ENCODE measurements at regions not wholly inside any gene's neighbourhood (a gene's known extent, or its start where the extent isn't known, plus 50 kb on each side); places are given as distances from the start of the nearest gene placed in this dataset.
A peak's percentile ranks its signal among the peaks of the same experiment; 100 is the strongest.

- H3K4me3 Mint-ChIP-seq = no peak overlapping the region
- DNase-seq (no peak), ATAC-seq (ENCODE audit: low read depth) (no peak)
- POLR2A ChIA-PET = no interaction called here
- peaks cover 13% of the 10 kb centered on the region for H3K4me1 Mint-ChIP-seq
- no peaks in the 10 kb centered on the region for H3K27me3 Mint-ChIP-seq
- H3K36me3 Mint-ChIP-seq = no peaks in the 10 kb centered on the region
- H3K9me3 Mint-ChIP-seq = no peaks in the 10 kb centered on the region
- H3K27ac Mint-ChIP-seq = no peak overlapping the region
These were observed 190.5 kb downstream of the ZFP36L2 start for GRCh38 chr2:43035922-43036321.

DNA sequence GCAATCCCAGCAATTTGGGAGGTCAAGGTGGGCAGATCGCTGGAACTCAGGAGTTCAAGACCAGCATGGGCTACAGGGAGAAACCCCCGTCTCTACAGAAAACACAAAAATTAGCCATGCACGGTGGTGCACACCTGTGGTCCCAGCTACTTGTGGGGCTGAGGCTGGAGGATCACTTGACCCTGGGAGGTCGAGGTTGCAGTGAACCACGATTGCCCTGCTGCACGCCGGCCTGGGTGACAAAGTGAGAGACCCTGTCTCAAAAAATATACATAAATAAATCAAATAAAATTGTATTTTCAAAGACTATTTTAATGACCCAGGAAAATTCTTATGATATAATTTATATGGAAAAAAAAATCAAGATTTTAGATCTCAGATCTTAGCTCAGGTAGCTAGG lies 191.5 kb downstream of the ZFP36L2 start:
- no peak overlapping the region for H3K4me3 Mint-ChIP-seq
- ATAC-seq (ENCODE audit: low read depth) (no peak), DNase-seq (no peak)
- POLR2A ChIA-PET = no interaction called here
- H3K36me3 Mint-ChIP-seq = no peaks in the 10 kb centered on the region
- no peak overlapping the region for H3K27ac Mint-ChIP-seq
- H3K27me3 Mint-ChIP-seq = no peaks in the 10 kb centered on the region
- H3K4me1 Mint-ChIP-seq = peaks cover 9% of the 10 kb centered on the region
- H3K9me3 Mint-ChIP-seq = no peaks in the 10 kb centered on the region

DNA sequence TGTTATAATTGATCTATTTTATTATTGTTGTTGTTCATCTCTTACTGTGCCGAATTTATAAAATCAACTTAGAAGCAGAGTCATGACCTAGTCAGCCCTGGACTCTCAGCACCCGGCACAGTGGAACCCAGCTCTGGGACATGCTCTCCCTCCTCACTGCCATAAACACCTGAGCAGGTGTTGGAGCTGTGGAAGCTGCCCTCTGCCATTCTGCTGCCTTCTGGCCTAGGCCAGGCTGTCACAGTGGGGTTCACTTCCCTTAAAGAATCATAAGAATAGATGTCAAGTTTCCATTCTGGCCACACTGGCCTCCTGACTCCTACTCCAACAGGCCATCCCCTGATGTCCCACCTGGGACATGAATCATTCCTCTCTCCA lies 192.2 kb downstream of the ZFP36L2 start:
- H3K27me3 Mint-ChIP-seq = no peaks in the 10 kb centered on the region
- no peak overlapping the region for H3K4me3 Mint-ChIP-seq
- POLR2A ChIA-PET = no interaction called here
- H3K27ac Mint-ChIP-seq = no peak overlapping the region
- ATAC-seq (ENCODE audit: low read depth) = no peak
- no peaks in the 10 kb centered on the region for H3K9me3 Mint-ChIP-seq
- H3K36me3 Mint-ChIP-seq = no peaks in the 10 kb centered on the region
- no peak for DNase-seq
- peaks cover 5% of the 10 kb centered on the region for H3K4me1 Mint-ChIP-seq

GRCh38 chr2:43033466-43034241 lies 192.8 kb downstream of the ZFP36L2 start:
- POLR2A ChIA-PET = no interaction called here
- no peak overlapping the region for H3K4me3 Mint-ChIP-seq
- DNase-seq = no peak
- no peaks in the 10 kb centered on the region for H3K27me3 Mint-ChIP-seq
- H3K9me3 Mint-ChIP-seq = no peaks in the 10 kb centered on the region
- peaks cover 5% of the 10 kb centered on the region for H3K4me1 Mint-ChIP-seq
- H3K27ac Mint-ChIP-seq = no peak overlapping the region
- ATAC-seq (ENCODE audit: low read depth) = no peak
- H3K36me3 Mint-ChIP-seq = no peaks in the 10 kb centered on the region

- no peaks in the 10 kb centered on the region for H3K36me3 Mint-ChIP-seq
- DNase-seq (no peak), ATAC-seq (ENCODE audit: low read depth) (no peak)
- POLR2A ChIA-PET = interaction anchor here (0.7 kb wide), 1 partner anchor 1192 kb away, joined by 4 read pairs; no protein-coding TSS in a partner anchor
- H3K27me3 Mint-ChIP-seq = no peaks in the 10 kb centered on the region
- H3K27ac Mint-ChIP-seq = no peak overlapping the region
- H3K4me1 Mint-ChIP-seq = peaks cover 5% of the 10 kb centered on the region
- H3K4me3 Mint-ChIP-seq = no peak overlapping the region
- no peaks in the 10 kb centered on the region for H3K9me3 Mint-ChIP-seq
These were observed 193.5 kb downstream of the ZFP36L2 start for GRCh38 chr2:43033016-43033270.

- POLR2A ChIA-PET = interaction anchor here (0.7 kb wide), 1 partner anchor 1192 kb away, joined by 4 read pairs; no protein-coding TSS in a partner anchor
- no peaks in the 10 kb centered on the region for H3K36me3 Mint-ChIP-seq
- no peak overlapping the region for H3K27ac Mint-ChIP-seq
- ATAC-seq (ENCODE audit: low read depth) (no peak), DNase-seq (no peak)
- H3K9me3 Mint-ChIP-seq = no peaks in the 10 kb centered on the region
- peak overlapping the region; percentile 48 for H3K4me3 Mint-ChIP-seq
- H3K4me1 Mint-ChIP-seq = peaks cover 5% of the 10 kb centered on the region
- no peaks in the 10 kb centered on the region for H3K27me3 Mint-ChIP-seq
These were observed 194.0 kb downstream of the ZFP36L2 start for GRCh38 chr2:43032213-43033015.

- peaks cover 5% of the 10 kb centered on the region for H3K4me1 Mint-ChIP-seq
- no peak overlapping the region for H3K4me3 Mint-ChIP-seq
- DNase-seq = no peak
- H3K27ac Mint-ChIP-seq = no peak overlapping the region
- no peaks in the 10 kb centered on the region for H3K36me3 Mint-ChIP-seq
- no peak for ATAC-seq (ENCODE audit: low read depth)
- H3K27me3 Mint-ChIP-seq = no peaks in the 10 kb centered on the region
- H3K9me3 Mint-ChIP-seq = no peaks in the 10 kb centered on the region
- POLR2A ChIA-PET = no interaction called here
These were observed 194.8 kb downstream of the ZFP36L2 start for GRCh38 chr2:43031471-43032212.

GRCh38 chr2:43030551-43031307 lies 195.7 kb downstream of the ZFP36L2 start:
- peaks cover 7% of the 10 kb centered on the region for H3K4me1 Mint-ChIP-seq
- H3K27ac Mint-ChIP-seq = no peak overlapping the region
- no peaks in the 10 kb centered on the region for H3K9me3 Mint-ChIP-seq
- no peaks in the 10 kb centered on the region for H3K27me3 Mint-ChIP-seq
- ATAC-seq (ENCODE audit: low read depth) (no peak), DNase-seq (no peak)
- H3K4me3 Mint-ChIP-seq = no peak overlapping the region
- POLR2A ChIA-PET = no interaction called here
- H3K36me3 Mint-ChIP-seq = no peaks in the 10 kb centered on the region

DNA sequence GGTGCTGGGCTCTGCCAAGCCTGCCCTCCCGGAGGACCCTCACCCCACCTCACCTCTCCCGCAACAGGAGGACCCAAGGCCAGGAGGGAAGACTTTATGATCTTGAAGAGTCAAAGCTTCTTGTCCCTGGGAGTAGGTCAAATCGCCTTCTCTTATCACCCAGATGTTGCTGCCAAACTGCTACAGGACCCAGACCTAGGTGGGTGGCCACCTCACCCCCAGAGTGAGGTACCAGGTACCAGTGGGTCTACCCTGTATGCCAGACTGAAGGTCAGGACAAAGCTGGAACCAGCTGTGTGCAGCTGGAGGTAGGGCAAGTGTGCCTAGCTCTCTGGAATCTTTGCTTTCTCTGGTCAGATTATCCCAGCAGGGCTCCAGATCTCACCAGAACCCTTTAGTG lies 197.2 kb downstream of the ZFP36L2 start:
- Mint-ChIP-seq H3K36me3 (no peaks in the 10 kb centered on the region), H3K4me3 (no peak overlapping the region), H3K4me1 (peaks cover 15% of the 10 kb centered on the region), H3K27me3 (no peaks in the 10 kb centered on the region), H3K27ac (no peak overlapping the region), H3K9me3 (no peaks in the 10 kb centered on the region)
- DNase-seq = no peak
- POLR2A ChIA-PET = no interaction called here
- ATAC-seq (ENCODE audit: low read depth) = no peak

GRCh38 chr2:43028188-43028587 lies 198.2 kb downstream of the ZFP36L2 start:
- ATAC-seq (ENCODE audit: low read depth) = no peak
- Mint-ChIP-seq H3K4me1 (peaks cover 15% of the 10 kb centered on the region), H3K27me3 (no peaks in the 10 kb centered on the region), H3K36me3 (no peaks in the 10 kb centered on the region), H3K4me3 (no peak overlapping the region), H3K9me3 (no peaks in the 10 kb centered on the region), H3K27ac (no peak overlapping the region)
- DNase-seq = no peak
- POLR2A ChIA-PET = no interaction called here

GRCh38 chr2:43027097-43027873 lies 199.1 kb downstream of the ZFP36L2 start:
- Mint-ChIP-seq H3K4me1 (peaks cover 10% of the 10 kb centered on the region), H3K4me3 (no peak overlapping the region), H3K27ac (no peak overlapping the region), H3K36me3 (peaks cover 3% of the 10 kb centered on the region), H3K27me3 (no peaks in the 10 kb centered on the region), H3K9me3 (peaks cover 3% of the 10 kb centered on the region)
- DNase-seq (no peak), ATAC-seq (ENCODE audit: low read depth) (no peak)
- POLR2A ChIA-PET = no interaction called here

DNA sequence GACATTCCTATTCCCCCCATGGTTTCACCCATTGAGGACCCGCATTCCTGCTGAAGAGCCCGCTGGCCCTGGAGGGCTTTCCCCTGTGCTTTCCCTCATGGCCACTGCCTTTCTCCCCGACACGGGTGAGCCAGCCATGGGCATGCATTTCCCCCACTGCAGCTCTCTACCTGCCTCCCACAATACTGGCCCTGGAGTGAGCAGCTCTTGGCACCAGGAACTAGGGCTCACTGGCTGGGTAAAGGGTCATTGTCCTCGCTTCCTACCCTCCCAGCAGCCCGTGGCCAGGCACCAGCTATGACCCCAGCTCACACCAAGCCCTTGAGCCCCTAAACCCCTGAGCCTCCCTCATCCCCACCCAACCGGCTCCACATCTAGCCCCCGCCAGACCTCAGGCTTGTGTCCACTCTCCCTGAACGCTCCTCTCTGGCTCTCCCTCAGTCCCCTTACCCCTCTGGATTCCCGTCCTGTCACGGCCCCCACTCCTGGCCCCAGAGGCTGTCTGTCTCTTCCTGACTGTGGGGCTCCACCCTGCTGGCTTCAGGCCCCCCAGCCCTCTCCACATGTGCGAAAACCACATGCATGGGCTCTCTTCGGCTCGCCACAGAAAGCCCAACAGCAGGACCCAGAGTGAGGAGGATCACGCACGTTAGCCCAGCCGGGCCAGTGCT lies 199.8 kb downstream of the ZFP36L2 start:
- Mint-ChIP-seq H3K4me1 (peaks cover 10% of the 10 kb centered on the region), H3K9me3 (peaks cover 5% of the 10 kb centered on the region), H3K27ac (no peak overlapping the region), H3K27me3 (no peaks in the 10 kb centered on the region), H3K36me3 (peaks cover 3% of the 10 kb centered on the region), H3K4me3 (no peak overlapping the region)
- DNase-seq (no peak), ATAC-seq (ENCODE audit: low read depth) (no peak)
- POLR2A ChIA-PET = no interaction called here

All from activated naive CD8-positive, alpha-beta T cell treated with anti-CD3 and anti-CD28 coated beads, Interleukin-2, amount 10 ng/mL, durations not matched to agents 7 days and 5 days (primary cell).